ENCODE measurements at regions not wholly inside any gene's neighbourhood (a gene's known extent, or its start where the extent isn't known, plus 50 kb on each side); places are given as distances from the start of the nearest gene placed in this dataset.

DNA sequence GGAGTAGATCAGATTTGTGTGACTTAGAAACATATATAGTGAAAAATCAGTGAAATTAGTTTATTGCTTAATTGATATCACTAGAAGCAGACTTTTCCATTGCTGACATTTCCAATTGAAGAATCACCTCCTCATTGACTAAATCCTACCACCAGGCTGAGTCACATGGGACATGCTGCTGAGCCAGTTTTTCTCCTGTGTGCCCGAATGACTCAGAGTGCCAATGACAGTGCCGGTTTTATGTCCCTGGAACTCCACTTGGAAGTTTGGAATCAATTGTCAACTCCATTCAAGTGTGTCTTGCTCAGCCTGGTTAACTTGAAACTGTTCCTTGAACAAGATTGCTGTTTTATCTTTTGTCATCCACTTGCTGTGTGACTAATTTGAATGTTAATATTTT is 316.1 kb upstream of the PRDM1 start:
- Mint-ChIP-seq H3K27me3 (ENCODE audit: insufficient read depth, low read depth) (no peaks in the 10 kb centered on the region), H3K4me1 (peaks cover 3% of the 10 kb centered on the region), H3K9me3 (peaks cover 4% of the 10 kb centered on the region), H3K4me3 (no peak overlapping the region), H3K36me3 (no peaks in the 10 kb centered on the region), H3K27ac (no peak overlapping the region)
- Histone ChIP-seq H4K20me1 (ENCODE audit: low read depth) (no peaks in the 10 kb centered on the region), H3K36me3 (no peaks in the 10 kb centered on the region), H3K27me3 (no peaks in the 10 kb centered on the region), H3K27ac (no peak overlapping the region), H3K4me3 (no peak overlapping the region), H3K9ac (no peak overlapping the region), H3K9me3 (ENCODE audit: low read depth) (no peaks in the 10 kb centered on the region), H3F3A (ENCODE audit: low read depth) (no peaks in the 10 kb centered on the region), H2AFZ (replicated peaks) (no peak overlapping the region), H3K4me2 (no peak overlapping the region), H3K4me1 (no peaks in the 10 kb centered on the region), H3K79me2 (ENCODE audit: low read depth) (no peaks in the 10 kb centered on the region)
- TF ChIP-seq EZH2 (IDR thresholded peaks at IDR 0.05) (no peak), EZH2phosphoT487 (IDR thresholded peaks at IDR 0.05) (no peak)
- TF ChIP-seq, protein P1, sequence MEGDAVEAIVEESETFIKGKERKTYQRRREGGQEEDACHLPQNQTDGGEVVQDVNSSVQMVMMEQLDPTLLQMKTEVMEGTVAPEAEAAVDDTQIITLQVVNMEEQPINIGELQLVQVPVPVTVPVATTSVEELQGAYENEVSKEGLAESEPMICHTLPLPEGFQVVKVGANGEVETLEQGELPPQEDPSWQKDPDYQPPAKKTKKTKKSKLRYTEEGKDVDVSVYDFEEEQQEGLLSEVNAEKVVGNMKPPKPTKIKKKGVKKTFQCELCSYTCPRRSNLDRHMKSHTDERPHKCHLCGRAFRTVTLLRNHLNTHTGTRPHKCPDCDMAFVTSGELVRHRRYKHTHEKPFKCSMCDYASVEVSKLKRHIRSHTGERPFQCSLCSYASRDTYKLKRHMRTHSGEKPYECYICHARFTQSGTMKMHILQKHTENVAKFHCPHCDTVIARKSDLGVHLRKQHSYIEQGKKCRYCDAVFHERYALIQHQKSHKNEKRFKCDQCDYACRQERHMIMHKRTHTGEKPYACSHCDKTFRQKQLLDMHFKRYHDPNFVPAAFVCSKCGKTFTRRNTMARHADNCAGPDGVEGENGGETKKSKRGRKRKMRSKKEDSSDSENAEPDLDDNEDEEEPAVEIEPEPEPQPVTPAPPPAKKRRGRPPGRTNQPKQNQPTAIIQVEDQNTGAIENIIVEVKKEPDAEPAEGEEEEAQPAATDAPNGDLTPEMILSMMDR (IDR thresholded peaks at IDR 0.05), result no peak
- DNase-seq (ENCODE audit: low spot score), result no peak

DNA sequence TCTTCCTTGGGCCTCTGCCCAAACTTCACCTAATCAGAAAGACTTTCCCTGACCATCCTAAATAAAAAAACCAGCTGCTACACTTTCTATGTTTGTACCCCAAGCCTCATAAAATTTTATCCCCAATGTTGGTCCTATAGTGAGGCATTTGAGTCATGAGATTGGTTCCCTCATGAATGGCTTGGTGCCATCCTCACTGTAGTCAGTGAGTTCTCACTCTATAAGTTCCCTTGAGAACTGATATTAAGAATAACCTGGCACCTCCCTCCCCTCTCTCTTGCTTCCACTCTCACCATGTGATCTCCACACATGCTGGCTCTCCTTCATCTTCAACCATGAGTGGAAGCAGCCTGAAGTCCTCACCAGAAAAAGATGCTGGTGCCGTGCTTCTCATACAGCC is 316.9 kb upstream of the PRDM1 start:
- Histone ChIP-seq H3K79me2 (ENCODE audit: low read depth) (no peaks in the 10 kb centered on the region), H3F3A (ENCODE audit: low read depth) (no peaks in the 10 kb centered on the region), H3K4me2 (no peak overlapping the region), H4K20me1 (ENCODE audit: low read depth) (no peaks in the 10 kb centered on the region), H3K36me3 (no peaks in the 10 kb centered on the region), H3K27me3 (no peaks in the 10 kb centered on the region), H3K9me3 (ENCODE audit: low read depth) (no peaks in the 10 kb centered on the region), H3K4me3 (no peak overlapping the region), H2AFZ (replicated peaks) (no peak overlapping the region), H3K27ac (no peak overlapping the region), H3K9ac (no peak overlapping the region), H3K4me1 (no peaks in the 10 kb centered on the region)
- Mint-ChIP-seq H3K9me3 (peaks cover under 1% of the 10 kb centered on the region), H3K27ac (no peak overlapping the region), H3K4me3 (no peak overlapping the region), H3K27me3 (ENCODE audit: insufficient read depth, low read depth) (no peaks in the 10 kb centered on the region), H3K4me1 (peaks cover 3% of the 10 kb centered on the region), H3K36me3 (no peaks in the 10 kb centered on the region)
- no peak for DNase-seq (ENCODE audit: low spot score)
- TF ChIP-seq, protein P1 (IDR thresholded peaks at IDR 0.05), result no peak
- TF ChIP-seq EZH2 (IDR thresholded peaks at IDR 0.05) (no peak), EZH2phosphoT487 (IDR thresholded peaks at IDR 0.05) (no peak)

GRCh38 chr6:105767541-105767940 is 318.6 kb upstream of the PRDM1 start:
- Histone ChIP-seq H3K27ac (no peak overlapping the region), H4K20me1 (ENCODE audit: low read depth) (no peaks in the 10 kb centered on the region), H3K27me3 (no peaks in the 10 kb centered on the region), H3F3A (ENCODE audit: low read depth) (no peaks in the 10 kb centered on the region), H2AFZ (replicated peaks) (no peak overlapping the region), H3K4me3 (no peak overlapping the region), H3K4me1 (no peaks in the 10 kb centered on the region), H3K79me2 (ENCODE audit: low read depth) (no peaks in the 10 kb centered on the region), H3K9me3 (ENCODE audit: low read depth) (no peaks in the 10 kb centered on the region), H3K4me2 (no peak overlapping the region), H3K36me3 (no peaks in the 10 kb centered on the region), H3K9ac (no peak overlapping the region)
- Mint-ChIP-seq H3K36me3 (no peaks in the 10 kb centered on the region), H3K27ac (no peak overlapping the region), H3K4me3 (no peak overlapping the region), H3K4me1 (peaks cover 3% of the 10 kb centered on the region), H3K27me3 (ENCODE audit: insufficient read depth, low read depth) (no peaks in the 10 kb centered on the region), H3K9me3 (no peaks in the 10 kb centered on the region)
- no peak for DNase-seq (ENCODE audit: low spot score)
- TF ChIP-seq EZH2phosphoT487 (IDR thresholded peaks at IDR 0.05), result no peak
- TF ChIP-seq EZH2 (IDR thresholded peaks at IDR 0.05), result no peak
- TF ChIP-seq, protein P1 (IDR thresholded peaks at IDR 0.05), result no peak

Measured in neural progenitor cell (in vitro differentiated cells).